GM21515 (cell line): ENCODE measurements at regions not wholly inside any gene's neighbourhood (a gene's known extent, or its start where the extent isn't known, plus 50 kb on each side); places are given as distances from the start of the nearest gene placed in this dataset.

ENCODE experiments used
- ATAC-seq: cut with Tn5 transposase; IDR thresholded peaks from one replicate; pipeline ENCODE4 v1.9.1; 2021; ENCODE audit not compliant: unreplicated experiment

DNA sequence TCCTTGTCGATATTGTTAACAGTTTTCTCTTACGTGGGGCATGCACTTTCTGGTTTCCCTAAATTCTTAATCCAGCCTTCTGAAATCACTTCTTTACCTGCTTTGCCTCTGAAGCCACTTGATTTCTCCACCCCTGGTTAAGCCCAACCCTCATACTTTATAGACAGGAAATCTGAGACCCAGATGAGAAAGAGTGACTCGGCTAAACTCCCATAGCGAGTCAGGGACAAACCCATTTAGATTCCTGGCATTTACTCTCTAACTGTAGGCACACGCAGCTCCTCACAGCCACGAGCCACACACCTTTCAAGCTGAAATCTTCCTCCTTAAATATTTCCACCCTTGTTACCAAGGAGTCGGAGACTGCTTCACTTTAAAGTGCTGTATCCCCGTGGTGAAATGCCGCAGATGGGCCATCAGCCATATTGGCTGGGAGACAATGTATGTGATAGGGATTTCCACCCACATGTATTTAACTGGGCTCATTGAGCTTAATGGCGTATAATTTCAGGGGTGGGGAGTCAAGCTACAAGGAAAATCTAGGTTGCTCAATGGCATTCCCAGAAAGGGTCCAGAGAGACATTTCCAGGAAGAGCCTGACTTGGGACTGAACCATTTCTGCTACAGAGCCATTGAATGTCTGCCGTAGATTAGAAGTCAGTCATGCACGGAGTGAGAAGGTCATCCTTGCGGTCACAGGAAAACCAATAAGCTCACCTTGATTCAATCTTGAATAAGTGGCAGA lies 49.9 kb upstream of the GRK3 start:
- ATAC-seq = no peak
